HUES6 (cell line): ENCODE measurements at regions not wholly inside any gene's neighbourhood (a gene's known extent, or its start where the extent isn't known, plus 50 kb on each side); places are given as distances from the start of the nearest gene placed in this dataset.

Experiments used
- H3K27ac ChIP-seq: 2 replicates; pipeline ENCODE4 v1.7.0; 2013; ENCODE audit warnings: low read depth, mild to moderate bottlenecking, low read length, inconsistent platforms
- H3K27me3 ChIP-seq: 2 replicates; pipeline ENCODE4 v1.6.1; 2013; ENCODE audit warnings: low read length; ENCODE audit not compliant: control insufficient read depth, insufficient read depth
- H3K36me3 ChIP-seq: 2 replicates; pipeline ENCODE4 v1.6.1; 2013; ENCODE audit warnings: low read length; ENCODE audit not compliant: control insufficient read depth, insufficient read depth
- H3K4me1 ChIP-seq: 2 replicates; pipeline ENCODE4 v1.6.1; 2013; ENCODE audit warnings: low read length; ENCODE audit not compliant: control insufficient read depth, insufficient read depth
- H3K4me3 ChIP-seq: 2 replicates; pipeline ENCODE4 v1.5.1; 2013; ENCODE audit warnings: low read depth, low read length
- H3K9ac ChIP-seq: one replicate; pipeline ENCODE4 v1.6.1; 2013; ENCODE audit warnings: mild to moderate bottlenecking, low read length
- H3K9me3 ChIP-seq: 2 replicates; pipeline ENCODE4 v1.6.1; 2013; ENCODE audit warnings: low read depth, low read length; ENCODE audit not compliant: control insufficient read depth, insufficient read depth

GRCh38 chr10:107616031-107616430 lies 451.5 kb upstream of the SORCS1 start:
- Histone ChIP-seq H3K36me3 (no peaks in the 10 kb centered on the region), H3K4me1 (0 out of 2 replicates have a peak, but pooled peaks cover 3% of the 10 kb centered on the region), H3K9ac (no peak overlapping the region), H3K27me3 (no peaks in the 10 kb centered on the region), H3K4me3 (no peak overlapping the region), H3K27ac (no peak overlapping the region), H3K9me3 (no peaks in the 10 kb centered on the region)

DNA sequence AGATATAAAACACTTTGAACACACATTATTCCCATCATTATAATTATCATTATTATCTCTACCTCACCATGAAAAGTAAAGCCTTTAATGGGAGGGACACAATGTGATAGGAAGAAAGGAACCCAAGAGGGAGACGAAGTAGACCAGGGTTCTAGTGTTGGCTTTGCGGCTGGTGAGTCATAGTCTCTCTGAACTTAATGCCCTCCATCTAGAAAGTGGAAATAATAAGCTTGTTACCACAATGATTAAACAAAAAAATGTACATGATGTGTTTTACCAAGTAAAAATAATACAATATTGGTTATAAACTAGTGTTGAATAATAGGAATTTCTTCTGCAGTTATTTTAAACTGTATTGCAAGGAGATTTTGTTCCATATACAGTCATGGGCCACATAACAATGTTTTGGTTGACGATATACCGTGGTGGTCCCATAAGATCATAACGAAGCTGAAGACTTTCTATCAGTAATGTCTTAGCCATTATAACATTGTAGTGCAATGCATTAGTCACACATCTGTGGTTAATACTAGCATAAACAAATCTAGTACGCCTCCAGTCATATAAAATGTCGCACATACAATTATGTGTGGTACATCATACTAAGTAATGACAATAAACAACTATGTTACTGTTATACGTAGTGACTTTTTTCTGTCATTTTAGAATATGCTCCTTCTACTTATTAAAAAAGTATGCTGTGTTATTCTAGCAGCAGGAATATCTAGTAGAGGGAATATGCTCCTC lies 450.6 kb upstream of the SORCS1 start:
- Histone ChIP-seq H3K36me3 (no peaks in the 10 kb centered on the region), H3K27ac (no peak overlapping the region), H3K27me3 (no peaks in the 10 kb centered on the region), H3K9ac (no peak overlapping the region), H3K9me3 (no peaks in the 10 kb centered on the region), H3K4me3 (no peak overlapping the region), H3K4me1 (0 out of 2 replicates have a peak, but pooled peaks cover 3% of the 10 kb centered on the region)

DNA sequence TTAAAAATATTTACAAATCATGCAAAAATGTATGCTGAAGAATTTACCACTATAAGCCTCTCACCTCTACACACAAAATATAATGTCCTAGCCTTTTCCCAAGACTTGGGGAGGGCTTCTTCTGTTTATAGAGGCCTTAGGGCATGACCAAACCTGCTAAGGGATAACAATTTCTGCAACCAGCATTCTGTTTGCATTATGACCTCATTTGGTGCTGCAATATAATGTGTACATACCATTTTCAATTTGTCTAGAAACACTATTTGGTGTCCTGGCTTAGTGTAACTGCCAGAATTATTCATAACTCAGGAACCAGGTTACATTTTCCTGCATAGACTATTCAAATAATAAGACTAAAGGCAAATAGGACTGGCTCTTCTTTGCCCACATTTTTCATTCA lies 446.6 kb upstream of the SORCS1 start:
- Histone ChIP-seq H3K27ac (no peak overlapping the region), H3K4me1 (no peaks in the 10 kb centered on the region), H3K36me3 (no peaks in the 10 kb centered on the region), H3K27me3 (no peaks in the 10 kb centered on the region), H3K4me3 (no peak overlapping the region), H3K9ac (no peak overlapping the region), H3K9me3 (no peaks in the 10 kb centered on the region)

GRCh38 chr10:107589081-107589480 lies 424.6 kb upstream of the SORCS1 start:
- Histone ChIP-seq H3K27ac (no peak overlapping the region), H3K4me1 (no peaks in the 10 kb centered on the region), H3K27me3 (no peaks in the 10 kb centered on the region), H3K36me3 (0 out of 2 replicates have a peak, but pooled peaks cover 2% of the 10 kb centered on the region), H3K4me3 (no peak overlapping the region), H3K9me3 (peaks cover 23% of the 10 kb centered on the region), H3K9ac (no peak overlapping the region)

GRCh38 chr10:107585630-107586029 lies 421.1 kb upstream of the SORCS1 start:
- no peak overlapping the region for H3K9ac ChIP-seq
- H3K4me1 ChIP-seq = no peaks in the 10 kb centered on the region
- 0 out of 2 replicates have a peak, but pooled peaks cover 2% of the 10 kb centered on the region for H3K36me3 ChIP-seq
- H3K4me3 ChIP-seq = no peak overlapping the region
- H3K27ac ChIP-seq = no peak overlapping the region
- H3K27me3 ChIP-seq = no peaks in the 10 kb centered on the region
- H3K9me3 ChIP-seq = peaks cover 23% of the 10 kb centered on the region

DNA sequence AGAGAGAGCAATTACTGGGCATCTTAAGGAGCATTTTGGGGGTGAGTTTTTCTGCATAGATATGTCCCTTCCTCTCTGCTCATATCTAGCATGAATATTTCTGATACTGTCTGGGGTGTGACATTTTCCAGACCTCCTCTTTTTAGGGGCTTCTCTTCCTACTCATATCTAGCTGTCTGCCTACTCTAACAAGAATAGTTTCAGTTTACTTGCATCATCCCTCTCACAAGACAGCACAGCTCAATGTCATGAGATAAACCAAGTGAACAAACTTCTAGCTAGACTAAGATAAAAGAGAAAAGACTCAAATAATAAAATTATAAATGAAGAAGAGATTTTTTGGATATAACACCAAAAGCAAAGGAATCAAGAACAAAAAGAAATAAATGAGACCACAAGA lies 419.5 kb upstream of the SORCS1 start:
- Histone ChIP-seq H3K4me3 (no peak overlapping the region), H3K36me3 (0 out of 2 replicates have a peak, but pooled peaks cover 2% of the 10 kb centered on the region), H3K9me3 (peaks cover 23% of the 10 kb centered on the region), H3K4me1 (no peaks in the 10 kb centered on the region), H3K9ac (no peak overlapping the region), H3K27ac (no peak overlapping the region), H3K27me3 (no peaks in the 10 kb centered on the region)

GRCh38 chr10:107579970-107580369 lies 415.5 kb upstream of the SORCS1 start:
- H3K36me3 ChIP-seq = no peaks in the 10 kb centered on the region
- H3K4me3 ChIP-seq = no peak overlapping the region
- no peak overlapping the region for H3K27ac ChIP-seq
- no peak overlapping the region for H3K9ac ChIP-seq
- H3K4me1 ChIP-seq = no peaks in the 10 kb centered on the region
- H3K27me3 ChIP-seq = no peaks in the 10 kb centered on the region
- peaks cover 6% of the 10 kb centered on the region; the same call in 1 of the 2 replicates for H3K9me3 ChIP-seq

DNA sequence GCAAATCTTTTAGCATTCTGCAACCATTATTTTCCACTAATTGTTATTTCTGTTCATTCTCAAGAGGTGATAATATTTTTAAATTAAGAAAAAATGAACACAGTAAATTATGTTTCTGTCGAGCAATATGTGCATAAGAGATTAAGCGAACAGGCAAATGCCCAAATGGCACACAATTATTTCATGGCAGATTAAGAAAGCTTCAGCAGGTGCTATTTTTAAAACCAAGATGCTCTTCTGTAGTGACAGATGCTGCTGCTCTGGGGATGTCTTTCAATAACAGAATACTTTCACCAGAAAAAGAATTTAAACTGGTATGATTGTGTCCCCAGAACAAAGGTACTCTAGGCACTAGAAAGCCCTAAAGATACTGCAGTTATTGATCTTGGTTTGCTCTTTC lies 412.7 kb upstream of the SORCS1 start:
- H3K36me3 ChIP-seq = no peaks in the 10 kb centered on the region
- H3K27ac ChIP-seq = no peak overlapping the region
- no peak overlapping the region for H3K9ac ChIP-seq

GRCh38 chr10:107576746-107577145 lies 412.2 kb upstream of the SORCS1 start:
- H3K36me3 ChIP-seq = no peaks in the 10 kb centered on the region
- no peak overlapping the region for H3K4me3 ChIP-seq
- H3K9me3 ChIP-seq = no peaks in the 10 kb centered on the region
- H3K27me3 ChIP-seq = no peaks in the 10 kb centered on the region
- no peak overlapping the region for H3K27ac ChIP-seq
- H3K9ac ChIP-seq = no peak overlapping the region
- no peaks in the 10 kb centered on the region for H3K4me1 ChIP-seq

More for the DNA sequence above, 412.7 kb upstream of the SORCS1 start:
- H3K4me1 ChIP-seq = no peaks in the 10 kb centered on the region
- no peak overlapping the region for H3K4me3 ChIP-seq
- H3K9me3 ChIP-seq = no peaks in the 10 kb centered on the region
- no peaks in the 10 kb centered on the region for H3K27me3 ChIP-seq

- H3K4me3 ChIP-seq = no peak overlapping the region
- no peaks in the 10 kb centered on the region for H3K27me3 ChIP-seq
- no peak overlapping the region for H3K27ac ChIP-seq
These were observed 400.5 kb upstream of the SORCS1 start for GRCh38 chr10:107565014-107565413.

GRCh38 chr10:107561136-107561650 lies 396.7 kb upstream of the SORCS1 start:
- Histone ChIP-seq H3K27ac (no peak overlapping the region), H3K27me3 (no peaks in the 10 kb centered on the region), H3K9ac (no peak overlapping the region), H3K4me3 (no peak overlapping the region), H3K36me3 (no peaks in the 10 kb centered on the region), H3K4me1 (no peaks in the 10 kb centered on the region), H3K9me3 (0 out of 2 replicates have a peak, but pooled peaks cover under 1% of the 10 kb centered on the region)

More at GRCh38 chr10:107565014-107565413, 400.5 kb upstream of the SORCS1 start:
- H3K4me1 ChIP-seq = no peaks in the 10 kb centered on the region
- no peaks in the 10 kb centered on the region for H3K36me3 ChIP-seq
- H3K9ac ChIP-seq = no peak overlapping the region
- peaks cover 11% of the 10 kb centered on the region; the same call in 1 of the 2 replicates for H3K9me3 ChIP-seq
